WTC11 (cell line): ENCODE measurements at regions not wholly inside any gene's neighbourhood (a gene's known extent, or its start where the extent isn't known, plus 50 kb on each side); places are given as distances from the start of the nearest gene placed in this dataset.

ENCODE experiments used
- ATAC-seq: fragments of 200-7000 bp; cut with Tn5 transposase; 2 replicates; pipeline ENCODE4 v1.10.0; 2021; ENCODE audit warnings: mild to moderate bottlenecking, moderate library complexity
- CTCF ChIA-PET: fragments of 300-600 bp; sonication (Branson Sonifier 250); formaldehyde crosslinking; loops from one replicate; lab custom pipeline; 2021; ENCODE audit warnings: antibody characterized with exemption; lab: Charles Lee
- POLR2A ChIA-PET: fragments of 350-600 bp; sonication (Branson Sonifier 250); formaldehyde crosslinking; loops from one replicate; lab custom pipeline; 2021; ENCODE audit warnings: antibody characterized with exemption; lab: Charles Lee
- DNase-seq: peaks from one replicate; pipeline ENCODE4 v3.0.0; 2021; ENCODE audit warnings: low spot score
- H3K27ac Mint-ChIP-seq: 2 replicates; pipeline ENCODE4 v1.8.0; 2021; ENCODE audit warnings: mixed read lengths
- H3K27me3 Mint-ChIP-seq: 2 replicates; pipeline ENCODE4 v1.8.0; 2021; ENCODE audit warnings: low read depth, mild to moderate bottlenecking, moderate library complexity, mixed read lengths
- H3K36me3 Mint-ChIP-seq: 2 replicates; pipeline ENCODE4 v1.8.0; 2021; ENCODE audit warnings: mixed read lengths
- H3K4me1 Mint-ChIP-seq: 2 replicates; pipeline ENCODE4 v1.8.0; 2022; ENCODE audit warnings: mixed read lengths
- H3K4me3 Mint-ChIP-seq: 2 replicates; pipeline ENCODE4 v1.8.0; 2021; ENCODE audit warnings: mild to moderate bottlenecking, moderate library complexity, mixed read lengths
- H3K9me3 Mint-ChIP-seq: 2 replicates; pipeline ENCODE4 v1.8.0; 2021; ENCODE audit warnings: mixed read lengths
- CBFB ChIP-seq: sonication (generic); formaldehyde crosslinking; IDR thresholded peaks from 2 replicates; pipeline ENCODE4 v1.8.1; 2022; ENCODE audit warnings: mild to moderate bottlenecking, low read depth, missing genetic modification reagents
- CREM ChIP-seq: sonication (generic); formaldehyde crosslinking; IDR thresholded peaks from 2 replicates; pipeline ENCODE4 v1.8.1; 2022; ENCODE audit warnings: mild to moderate bottlenecking, missing genetic modification reagents, moderate library complexity
- ETV6 ChIP-seq: sonication (generic); formaldehyde crosslinking; IDR thresholded peaks from 2 replicates; pipeline ENCODE4 v1.8.1; 2022; ENCODE audit warnings: mild to moderate bottlenecking, missing genetic modification reagents
- KAT7 ChIP-seq: sonication (generic); formaldehyde crosslinking; IDR thresholded peaks from 2 replicates; pipeline ENCODE4 v1.8.1; 2023; ENCODE audit warnings: missing genetic modification reagents, mild to moderate bottlenecking, borderline replicate concordance
- OVOL2 ChIP-seq: fragments of 250-450 bp; sonication (Bioruptor Pico); IDR thresholded peaks from 2 replicates; pipeline ENCODE4 v1.9.0; 2021; ENCODE audit warnings: mild to moderate bottlenecking, borderline replicate concordance
- PRRX2 ChIP-seq: fragments of 250-450 bp; sonication (Bioruptor Pico); IDR thresholded peaks from 2 replicates; pipeline ENCODE4 v1.8.0; 2021; ENCODE audit warnings: mild to moderate bottlenecking
- RORB ChIP-seq: fragments of 250-450 bp; sonication (Bioruptor Pico); IDR thresholded peaks from 2 replicates; pipeline ENCODE4 v1.9.0; 2021; ENCODE audit warnings: mild to moderate bottlenecking
- SMAD3 ChIP-seq: sonication (generic); formaldehyde crosslinking; IDR thresholded peaks from 2 replicates; pipeline ENCODE4 v1.8.0; 2022; ENCODE audit warnings: missing genetic modification reagents, mild to moderate bottlenecking, borderline replicate concordance
- TEAD4 ChIP-seq: sonication (generic); formaldehyde crosslinking; IDR thresholded peaks from 2 replicates; pipeline ENCODE4 v1.8.0; 2022; ENCODE audit warnings: mild to moderate bottlenecking, missing genetic modification reagents
- ZNF121 ChIP-seq: sonication (generic); formaldehyde crosslinking; IDR thresholded peaks from 2 replicates; pipeline ENCODE4 v1.8.0; 2023; ENCODE audit warnings: missing genetic modification reagents
- ZNF219 ChIP-seq: sonication (generic); formaldehyde crosslinking; IDR thresholded peaks from 2 replicates; pipeline ENCODE4 v1.8.0; 2023; ENCODE audit warnings: missing genetic modification reagents, mild to moderate bottlenecking, borderline replicate concordance
- ZNF232 ChIP-seq: sonication (generic); formaldehyde crosslinking; IDR thresholded peaks from 2 replicates; pipeline ENCODE4 v1.8.0; 2022; ENCODE audit warnings: mild to moderate bottlenecking, missing genetic modification reagents
- ZNF671 ChIP-seq: fragments of 250-450 bp; sonication (Bioruptor Pico); IDR thresholded peaks from 2 replicates; pipeline ENCODE4 v1.8.0; 2021; ENCODE audit warnings: mild to moderate bottlenecking
- TF ChIP-seq, protein P1 (sequence below): fragments of 200-600 bp; IDR thresholded peaks from 2 replicates; pipeline ENCODE4 v1.8.0; 2022; ENCODE audit warnings: antibody characterized with exemption
- TF ChIP-seq, protein P2 (sequence below): sonication (generic); formaldehyde crosslinking; IDR thresholded peaks from 2 replicates; pipeline ENCODE4 v1.8.1; 2022; ENCODE audit warnings: mild to moderate bottlenecking, moderate library complexity, missing genetic modification reagents
- TF ChIP-seq, protein P3 (sequence below): fragments of 250-450 bp; sonication (Bioruptor Pico); IDR thresholded peaks from 2 replicates; pipeline ENCODE4 v1.9.0; 2021; ENCODE audit warnings: mild to moderate bottlenecking, borderline replicate concordance
- TF ChIP-seq, protein P4 (sequence below): sonication (generic); formaldehyde crosslinking; IDR thresholded peaks from 2 replicates; pipeline ENCODE4 v1.8.1; 2022; ENCODE audit warnings: mild to moderate bottlenecking, missing genetic modification reagents, moderate library complexity, borderline replicate concordance
- TF ChIP-seq, protein P5 (sequence below): sonication (generic); formaldehyde crosslinking; IDR thresholded peaks from 2 replicates; pipeline ENCODE4 v1.8.0; 2022; ENCODE audit warnings: mild to moderate bottlenecking, missing genetic modification reagents
- TF ChIP-seq, protein P6 (sequence below): sonication (generic); formaldehyde crosslinking; IDR thresholded peaks from 2 replicates; pipeline ENCODE4 v1.8.0; 2023; ENCODE audit warnings: missing genetic modification reagents, mild to moderate bottlenecking, borderline replicate concordance

DNA sequence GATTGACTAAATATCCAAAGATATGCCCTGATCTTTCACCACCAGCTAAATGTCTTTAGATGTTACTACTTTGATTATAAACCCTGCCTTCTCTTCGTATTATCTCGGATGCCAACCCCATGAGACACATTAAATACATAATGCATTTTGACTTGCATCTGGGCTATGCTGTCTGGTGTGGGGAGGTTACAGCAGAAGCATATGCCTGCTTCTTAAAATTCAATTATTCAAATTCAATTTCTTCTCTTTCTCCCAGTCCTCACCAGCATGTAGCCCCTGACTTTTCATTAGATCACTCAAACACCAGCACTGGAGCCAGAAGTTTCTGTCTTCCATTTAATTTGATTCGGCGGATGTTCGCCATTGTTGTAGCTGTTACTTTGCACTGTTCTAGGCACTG, 360.7 kb upstream of the CAMK1G start (continued):
- TF ChIP-seq, protein P1, sequence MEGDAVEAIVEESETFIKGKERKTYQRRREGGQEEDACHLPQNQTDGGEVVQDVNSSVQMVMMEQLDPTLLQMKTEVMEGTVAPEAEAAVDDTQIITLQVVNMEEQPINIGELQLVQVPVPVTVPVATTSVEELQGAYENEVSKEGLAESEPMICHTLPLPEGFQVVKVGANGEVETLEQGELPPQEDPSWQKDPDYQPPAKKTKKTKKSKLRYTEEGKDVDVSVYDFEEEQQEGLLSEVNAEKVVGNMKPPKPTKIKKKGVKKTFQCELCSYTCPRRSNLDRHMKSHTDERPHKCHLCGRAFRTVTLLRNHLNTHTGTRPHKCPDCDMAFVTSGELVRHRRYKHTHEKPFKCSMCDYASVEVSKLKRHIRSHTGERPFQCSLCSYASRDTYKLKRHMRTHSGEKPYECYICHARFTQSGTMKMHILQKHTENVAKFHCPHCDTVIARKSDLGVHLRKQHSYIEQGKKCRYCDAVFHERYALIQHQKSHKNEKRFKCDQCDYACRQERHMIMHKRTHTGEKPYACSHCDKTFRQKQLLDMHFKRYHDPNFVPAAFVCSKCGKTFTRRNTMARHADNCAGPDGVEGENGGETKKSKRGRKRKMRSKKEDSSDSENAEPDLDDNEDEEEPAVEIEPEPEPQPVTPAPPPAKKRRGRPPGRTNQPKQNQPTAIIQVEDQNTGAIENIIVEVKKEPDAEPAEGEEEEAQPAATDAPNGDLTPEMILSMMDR, result no peak

DNA sequence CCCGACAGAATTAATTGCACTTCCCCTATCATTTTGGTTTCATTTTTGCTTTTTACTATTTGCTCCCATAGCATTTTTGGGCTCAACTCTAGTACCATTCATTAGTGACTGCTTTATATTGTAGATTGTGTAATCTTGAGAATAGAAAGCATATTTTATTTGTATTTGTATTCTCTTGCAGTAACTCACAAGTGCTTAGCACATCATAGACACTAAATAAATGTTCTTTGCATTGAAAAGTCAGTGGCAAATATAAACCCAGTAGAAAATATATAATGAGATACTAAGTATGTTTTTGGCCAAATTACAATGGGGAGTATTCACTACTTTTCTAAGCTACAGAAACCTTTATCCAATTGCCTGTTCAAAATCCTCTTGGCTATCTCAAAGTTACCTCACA, 359.7 kb upstream of the CAMK1G start:
- no peaks in the 10 kb centered on the region for H3K27me3 Mint-ChIP-seq
- no peak overlapping the region for H3K27ac Mint-ChIP-seq
- ATAC-seq (no peak), DNase-seq (no peak)
- CTCF ChIA-PET, result no interaction called here
- peaks cover 22% of the 10 kb centered on the region for H3K4me1 Mint-ChIP-seq
- H3K4me3 Mint-ChIP-seq, result no peak overlapping the region
- TF ChIP-seq PRRX2, result no peak
- TF ChIP-seq TEAD4 (CRISPR knock-in tag), result no peak
- no peak for TF ChIP-seq RORB (CRISPR knock-in tag)
- no peak for TF ChIP-seq CBFB (CRISPR knock-in tag)
- TF ChIP-seq, protein P2, sequence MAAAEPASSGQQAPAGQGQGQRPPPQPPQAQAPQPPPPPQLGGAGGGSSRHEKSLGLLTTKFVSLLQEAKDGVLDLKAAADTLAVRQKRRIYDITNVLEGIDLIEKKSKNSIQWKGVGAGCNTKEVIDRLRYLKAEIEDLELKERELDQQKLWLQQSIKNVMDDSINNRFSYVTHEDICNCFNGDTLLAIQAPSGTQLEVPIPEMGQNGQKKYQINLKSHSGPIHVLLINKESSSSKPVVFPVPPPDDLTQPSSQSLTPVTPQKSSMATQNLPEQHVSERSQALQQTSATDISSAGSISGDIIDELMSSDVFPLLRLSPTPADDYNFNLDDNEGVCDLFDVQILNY (CRISPR knock-in tag), result no peak
- no peak for TF ChIP-seq CREM (CRISPR knock-in tag)
- TF ChIP-seq ETV6, result no peak
- TF ChIP-seq KAT7, result no peak
- no peak for TF ChIP-seq SMAD3 (CRISPR knock-in tag)
- TF ChIP-seq ZNF219 (CRISPR knock-in tag), result no peak
- no peak for TF ChIP-seq OVOL2 (CRISPR knock-in tag)
- TF ChIP-seq, protein P3, sequence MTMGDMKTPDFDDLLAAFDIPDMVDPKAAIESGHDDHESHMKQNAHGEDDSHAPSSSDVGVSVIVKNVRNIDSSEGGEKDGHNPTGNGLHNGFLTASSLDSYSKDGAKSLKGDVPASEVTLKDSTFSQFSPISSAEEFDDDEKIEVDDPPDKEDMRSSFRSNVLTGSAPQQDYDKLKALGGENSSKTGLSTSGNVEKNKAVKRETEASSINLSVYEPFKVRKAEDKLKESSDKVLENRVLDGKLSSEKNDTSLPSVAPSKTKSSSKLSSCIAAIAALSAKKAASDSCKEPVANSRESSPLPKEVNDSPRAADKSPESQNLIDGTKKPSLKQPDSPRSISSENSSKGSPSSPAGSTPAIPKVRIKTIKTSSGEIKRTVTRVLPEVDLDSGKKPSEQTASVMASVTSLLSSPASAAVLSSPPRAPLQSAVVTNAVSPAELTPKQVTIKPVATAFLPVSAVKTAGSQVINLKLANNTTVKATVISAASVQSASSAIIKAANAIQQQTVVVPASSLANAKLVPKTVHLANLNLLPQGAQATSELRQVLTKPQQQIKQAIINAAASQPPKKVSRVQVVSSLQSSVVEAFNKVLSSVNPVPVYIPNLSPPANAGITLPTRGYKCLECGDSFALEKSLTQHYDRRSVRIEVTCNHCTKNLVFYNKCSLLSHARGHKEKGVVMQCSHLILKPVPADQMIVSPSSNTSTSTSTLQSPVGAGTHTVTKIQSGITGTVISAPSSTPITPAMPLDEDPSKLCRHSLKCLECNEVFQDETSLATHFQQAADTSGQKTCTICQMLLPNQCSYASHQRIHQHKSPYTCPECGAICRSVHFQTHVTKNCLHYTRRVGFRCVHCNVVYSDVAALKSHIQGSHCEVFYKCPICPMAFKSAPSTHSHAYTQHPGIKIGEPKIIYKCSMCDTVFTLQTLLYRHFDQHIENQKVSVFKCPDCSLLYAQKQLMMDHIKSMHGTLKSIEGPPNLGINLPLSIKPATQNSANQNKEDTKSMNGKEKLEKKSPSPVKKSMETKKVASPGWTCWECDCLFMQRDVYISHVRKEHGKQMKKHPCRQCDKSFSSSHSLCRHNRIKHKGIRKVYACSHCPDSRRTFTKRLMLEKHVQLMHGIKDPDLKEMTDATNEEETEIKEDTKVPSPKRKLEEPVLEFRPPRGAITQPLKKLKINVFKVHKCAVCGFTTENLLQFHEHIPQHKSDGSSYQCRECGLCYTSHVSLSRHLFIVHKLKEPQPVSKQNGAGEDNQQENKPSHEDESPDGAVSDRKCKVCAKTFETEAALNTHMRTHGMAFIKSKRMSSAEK (CRISPR knock-in tag), result no peak
- no peak for TF ChIP-seq ZNF121 (CRISPR knock-in tag)
- TF ChIP-seq, protein P4, sequence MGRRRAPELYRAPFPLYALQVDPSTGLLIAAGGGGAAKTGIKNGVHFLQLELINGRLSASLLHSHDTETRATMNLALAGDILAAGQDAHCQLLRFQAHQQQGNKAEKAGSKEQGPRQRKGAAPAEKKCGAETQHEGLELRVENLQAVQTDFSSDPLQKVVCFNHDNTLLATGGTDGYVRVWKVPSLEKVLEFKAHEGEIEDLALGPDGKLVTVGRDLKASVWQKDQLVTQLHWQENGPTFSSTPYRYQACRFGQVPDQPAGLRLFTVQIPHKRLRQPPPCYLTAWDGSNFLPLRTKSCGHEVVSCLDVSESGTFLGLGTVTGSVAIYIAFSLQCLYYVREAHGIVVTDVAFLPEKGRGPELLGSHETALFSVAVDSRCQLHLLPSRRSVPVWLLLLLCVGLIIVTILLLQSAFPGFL (CRISPR knock-in tag), result no peak
- no peaks in the 10 kb centered on the region for H3K9me3 Mint-ChIP-seq
- POLR2A ChIA-PET, result no interaction called here
- H3K36me3 Mint-ChIP-seq, result no peaks in the 10 kb centered on the region

DNA sequence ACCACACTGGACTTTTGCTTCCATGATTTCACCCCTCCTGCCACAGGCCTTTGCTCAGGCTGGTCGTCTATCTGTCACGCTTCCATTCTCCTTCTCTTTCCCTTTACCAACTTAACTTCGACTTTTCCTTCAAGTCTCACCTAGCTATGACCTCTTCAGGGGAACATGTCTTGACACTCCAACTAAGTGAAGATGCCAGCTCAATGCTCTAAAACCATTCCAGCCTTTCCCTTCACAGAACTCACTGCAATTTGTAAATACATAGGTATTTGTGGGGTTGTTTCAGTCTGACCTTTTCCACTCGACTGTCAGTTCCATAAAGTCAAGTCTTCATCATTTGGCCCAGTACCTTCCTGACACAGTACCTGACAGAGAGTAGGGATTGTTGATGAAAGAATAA, 358.6 kb upstream of the CAMK1G start:
- ATAC-seq, result no peak
- CTCF ChIA-PET, result no interaction called here
- POLR2A ChIA-PET, result no interaction called here
- TF ChIP-seq, protein P5, sequence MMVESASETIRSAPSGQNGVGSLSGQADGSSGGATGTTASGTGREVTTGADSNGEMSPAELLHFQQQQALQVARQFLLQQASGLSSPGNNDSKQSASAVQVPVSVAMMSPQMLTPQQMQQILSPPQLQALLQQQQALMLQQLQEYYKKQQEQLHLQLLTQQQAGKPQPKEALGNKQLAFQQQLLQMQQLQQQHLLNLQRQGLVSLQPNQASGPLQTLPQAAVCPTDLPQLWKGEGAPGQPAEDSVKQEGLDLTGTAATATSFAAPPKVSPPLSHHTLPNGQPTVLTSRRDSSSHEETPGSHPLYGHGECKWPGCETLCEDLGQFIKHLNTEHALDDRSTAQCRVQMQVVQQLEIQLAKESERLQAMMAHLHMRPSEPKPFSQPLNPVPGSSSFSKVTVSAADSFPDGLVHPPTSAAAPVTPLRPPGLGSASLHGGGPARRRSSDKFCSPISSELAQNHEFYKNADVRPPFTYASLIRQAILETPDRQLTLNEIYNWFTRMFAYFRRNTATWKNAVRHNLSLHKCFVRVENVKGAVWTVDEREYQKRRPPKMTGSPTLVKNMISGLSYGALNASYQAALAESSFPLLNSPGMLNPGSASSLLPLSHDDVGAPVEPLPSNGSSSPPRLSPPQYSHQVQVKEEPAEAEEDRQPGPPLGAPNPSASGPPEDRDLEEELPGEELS, result no peak
- TF ChIP-seq, protein P6, sequence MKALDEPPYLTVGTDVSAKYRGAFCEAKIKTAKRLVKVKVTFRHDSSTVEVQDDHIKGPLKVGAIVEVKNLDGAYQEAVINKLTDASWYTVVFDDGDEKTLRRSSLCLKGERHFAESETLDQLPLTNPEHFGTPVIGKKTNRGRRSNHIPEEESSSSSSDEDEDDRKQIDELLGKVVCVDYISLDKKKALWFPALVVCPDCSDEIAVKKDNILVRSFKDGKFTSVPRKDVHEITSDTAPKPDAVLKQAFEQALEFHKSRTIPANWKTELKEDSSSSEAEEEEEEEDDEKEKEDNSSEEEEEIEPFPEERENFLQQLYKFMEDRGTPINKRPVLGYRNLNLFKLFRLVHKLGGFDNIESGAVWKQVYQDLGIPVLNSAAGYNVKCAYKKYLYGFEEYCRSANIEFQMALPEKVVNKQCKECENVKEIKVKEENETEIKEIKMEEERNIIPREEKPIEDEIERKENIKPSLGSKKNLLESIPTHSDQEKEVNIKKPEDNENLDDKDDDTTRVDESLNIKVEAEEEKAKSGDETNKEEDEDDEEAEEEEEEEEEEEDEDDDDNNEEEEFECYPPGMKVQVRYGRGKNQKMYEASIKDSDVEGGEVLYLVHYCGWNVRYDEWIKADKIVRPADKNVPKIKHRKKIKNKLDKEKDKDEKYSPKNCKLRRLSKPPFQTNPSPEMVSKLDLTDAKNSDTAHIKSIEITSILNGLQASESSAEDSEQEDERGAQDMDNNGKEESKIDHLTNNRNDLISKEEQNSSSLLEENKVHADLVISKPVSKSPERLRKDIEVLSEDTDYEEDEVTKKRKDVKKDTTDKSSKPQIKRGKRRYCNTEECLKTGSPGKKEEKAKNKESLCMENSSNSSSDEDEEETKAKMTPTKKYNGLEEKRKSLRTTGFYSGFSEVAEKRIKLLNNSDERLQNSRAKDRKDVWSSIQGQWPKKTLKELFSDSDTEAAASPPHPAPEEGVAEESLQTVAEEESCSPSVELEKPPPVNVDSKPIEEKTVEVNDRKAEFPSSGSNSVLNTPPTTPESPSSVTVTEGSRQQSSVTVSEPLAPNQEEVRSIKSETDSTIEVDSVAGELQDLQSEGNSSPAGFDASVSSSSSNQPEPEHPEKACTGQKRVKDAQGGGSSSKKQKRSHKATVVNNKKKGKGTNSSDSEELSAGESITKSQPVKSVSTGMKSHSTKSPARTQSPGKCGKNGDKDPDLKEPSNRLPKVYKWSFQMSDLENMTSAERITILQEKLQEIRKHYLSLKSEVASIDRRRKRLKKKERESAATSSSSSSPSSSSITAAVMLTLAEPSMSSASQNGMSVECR (CRISPR knock-in tag), result no peak
- TF ChIP-seq ZNF671 (CRISPR knock-in tag) (no peak), OVOL2 (CRISPR knock-in tag) (no peak), ZNF232 (CRISPR knock-in tag) (no peak)

More for the DNA sequence above, 358.6 kb upstream of the CAMK1G start:
- Mint-ChIP-seq H3K4me1 (peaks cover 27% of the 10 kb centered on the region), H3K9me3 (peaks cover 2% of the 10 kb centered on the region), H3K4me3 (no peak overlapping the region), H3K27me3 (no peaks in the 10 kb centered on the region), H3K36me3 (no peaks in the 10 kb centered on the region), H3K27ac (no peak overlapping the region)
- DNase-seq, result no peak
